Endothelial cell (in vitro differentiated cells): ENCODE measurements at regions not wholly inside any gene's neighbourhood (a gene's known extent, or its start where the extent isn't known, plus 50 kb on each side); places are given as distances from the start of the nearest gene placed in this dataset.
"Not testable (repeated sequence)": the region's sequence is repeated elsewhere in the genome, so short reads cannot be mapped to it uniquely, and the experiment has no call there.

Experiments used
- DNase-seq: peaks from one replicate; pipeline ENCODE4 v3.0.0; 2021; ENCODE audit warnings: low spot score
- H3K27ac Mint-ChIP-seq: one replicate; pipeline ENCODE4 v1.8.0; 2021; ENCODE audit warnings: mixed read lengths, inconsistent platforms; ENCODE audit not compliant: unreplicated experiment
- H3K27me3 Mint-ChIP-seq: one replicate; pipeline ENCODE4 v1.8.0; 2021; ENCODE audit warnings: mild to moderate bottlenecking, moderate library complexity, mixed read lengths, inconsistent platforms; ENCODE audit not compliant: unreplicated experiment
- H3K36me3 Mint-ChIP-seq: one replicate; pipeline ENCODE4 v1.8.0; 2021; ENCODE audit warnings: mild to moderate bottlenecking, low read depth, mixed read lengths, inconsistent platforms; ENCODE audit not compliant: unreplicated experiment
- H3K4me1 Mint-ChIP-seq: one replicate; pipeline ENCODE4 v1.8.0; 2021; ENCODE audit warnings: mild to moderate bottlenecking, mixed read lengths, inconsistent platforms; ENCODE audit not compliant: unreplicated experiment
- H3K4me3 Mint-ChIP-seq: one replicate; pipeline ENCODE4 v1.8.0; 2021; ENCODE audit warnings: mild to moderate bottlenecking, mixed read lengths, inconsistent platforms; ENCODE audit not compliant: unreplicated experiment
- H3K9me3 Mint-ChIP-seq: one replicate; pipeline ENCODE4 v1.8.0; 2021; ENCODE audit warnings: mixed read lengths, inconsistent platforms; ENCODE audit not compliant: unreplicated experiment
- CTCF ChIP-seq: fragments of 200-600 bp; sonication (generic); IDR thresholded peaks from one replicate; pipeline ENCODE4 v1.5.0; 2021; ENCODE audit warnings: antibody characterized with exemption; ENCODE audit not compliant: unreplicated experiment

DNA sequence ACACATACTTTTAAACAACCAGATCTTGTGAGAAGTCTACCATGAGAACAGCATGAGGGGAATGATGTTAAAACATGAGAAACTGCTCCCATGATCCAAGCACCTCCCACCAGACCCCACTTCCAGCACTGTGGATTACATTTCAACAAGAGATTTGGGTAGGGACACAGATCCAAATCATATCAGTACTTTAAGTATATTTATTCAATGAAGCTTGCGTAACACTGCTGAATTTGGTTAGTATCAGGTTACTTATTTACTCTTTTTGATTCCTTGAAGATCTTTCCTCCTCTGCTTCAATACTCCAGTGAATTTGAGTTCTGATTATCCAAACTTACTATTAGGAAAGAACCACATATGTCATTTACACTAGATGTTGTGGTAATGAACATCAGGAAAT is 418.6 kb downstream of the PIK3C3 start:
- no peak overlapping the region for H3K27ac Mint-ChIP-seq
- H3K36me3 Mint-ChIP-seq, result no peaks in the 10 kb centered on the region
- TF ChIP-seq CTCF, result no peak
- H3K9me3 Mint-ChIP-seq, result no peaks in the 10 kb centered on the region
- DNase-seq, result no peak
- no peaks in the 10 kb centered on the region for H3K4me1 Mint-ChIP-seq
- no peaks in the 10 kb centered on the region for H3K27me3 Mint-ChIP-seq
- no peak overlapping the region for H3K4me3 Mint-ChIP-seq

DNA sequence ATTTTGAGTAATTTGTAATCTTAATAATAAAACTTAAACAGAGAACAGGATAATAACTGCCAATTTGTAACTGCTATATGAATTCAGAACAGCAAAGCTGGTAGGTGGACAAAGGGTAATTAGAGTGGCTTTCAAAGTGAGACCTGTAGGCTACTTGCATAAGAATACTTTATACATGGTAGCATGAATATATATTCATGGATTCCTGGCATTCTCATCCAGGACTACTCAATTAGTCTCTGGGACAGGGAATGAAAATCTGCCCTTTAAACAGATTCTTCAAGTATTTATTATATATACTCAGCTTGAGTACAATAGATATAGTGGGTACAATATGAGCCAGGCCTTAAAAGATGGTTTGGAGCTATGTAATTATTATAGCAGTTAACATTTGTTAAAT is 419.9 kb downstream of the PIK3C3 start:
- Mint-ChIP-seq H3K4me1 (no peaks in the 10 kb centered on the region), H3K4me3 (no peak overlapping the region), H3K27me3 (no peaks in the 10 kb centered on the region), H3K27ac (no peak overlapping the region), H3K9me3 (no peaks in the 10 kb centered on the region), H3K36me3 (no peaks in the 10 kb centered on the region)
- TF ChIP-seq CTCF, result no peak
- no peak for DNase-seq

- not testable (repeated sequence) for H3K27me3 Mint-ChIP-seq, H3K9me3 Mint-ChIP-seq, H3K27ac Mint-ChIP-seq, H3K4me1 Mint-ChIP-seq, H3K36me3 Mint-ChIP-seq, DNase-seq, H3K4me3 Mint-ChIP-seq
These were observed 423.8 kb downstream of the PIK3C3 start for GRCh38 chr18:42378854-42379253.

GRCh38 chr18:42381236-42381635 is 426.2 kb downstream of the PIK3C3 start:
- H3K9me3 Mint-ChIP-seq, H3K27ac Mint-ChIP-seq, H3K4me3 Mint-ChIP-seq, DNase-seq, H3K36me3 Mint-ChIP-seq, H3K27me3 Mint-ChIP-seq, H3K4me1 Mint-ChIP-seq: not testable (repeated sequence)

GRCh38 chr18:42392416-42392815 is 437.4 kb downstream of the PIK3C3 start:
- Mint-ChIP-seq H3K27ac (no peak overlapping the region), H3K9me3 (no peaks in the 10 kb centered on the region), H3K4me1 (no peaks in the 10 kb centered on the region), H3K36me3 (no peaks in the 10 kb centered on the region), H3K27me3 (no peaks in the 10 kb centered on the region), H3K4me3 (no peak overlapping the region)
- TF ChIP-seq CTCF, result no peak
- no peak for DNase-seq

DNA sequence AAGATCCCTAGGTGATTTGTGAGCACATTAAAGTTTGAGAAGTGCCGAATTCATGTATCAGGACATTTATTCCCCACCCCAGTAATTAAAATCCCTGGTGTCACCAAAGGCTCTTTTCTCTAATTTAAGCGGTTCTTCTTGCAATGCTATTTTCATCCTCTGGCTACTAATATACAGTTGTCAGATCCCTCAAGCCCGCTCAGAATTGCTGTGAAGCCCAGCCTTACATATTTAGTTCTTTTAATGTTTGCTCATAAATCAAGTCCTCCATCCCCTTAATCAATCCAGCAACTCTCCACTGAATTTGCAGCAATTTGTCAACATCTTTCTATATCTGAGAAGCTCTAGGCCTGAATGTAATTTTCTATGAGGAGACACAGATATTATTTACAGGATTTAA is 437.9 kb downstream of the PIK3C3 start:
- Mint-ChIP-seq H3K9me3 (no peaks in the 10 kb centered on the region), H3K36me3 (no peaks in the 10 kb centered on the region), H3K4me1 (no peaks in the 10 kb centered on the region), H3K27me3 (no peaks in the 10 kb centered on the region), H3K27ac (no peak overlapping the region), H3K4me3 (no peak overlapping the region)
- TF ChIP-seq CTCF, result no peak
- DNase-seq, result no peak
